ENCODE measurements at regions not wholly inside any gene's neighbourhood (a gene's known extent, or its start where the extent isn't known, plus 50 kb on each side); places are given as distances from the start of the nearest gene placed in this dataset.

DNA sequence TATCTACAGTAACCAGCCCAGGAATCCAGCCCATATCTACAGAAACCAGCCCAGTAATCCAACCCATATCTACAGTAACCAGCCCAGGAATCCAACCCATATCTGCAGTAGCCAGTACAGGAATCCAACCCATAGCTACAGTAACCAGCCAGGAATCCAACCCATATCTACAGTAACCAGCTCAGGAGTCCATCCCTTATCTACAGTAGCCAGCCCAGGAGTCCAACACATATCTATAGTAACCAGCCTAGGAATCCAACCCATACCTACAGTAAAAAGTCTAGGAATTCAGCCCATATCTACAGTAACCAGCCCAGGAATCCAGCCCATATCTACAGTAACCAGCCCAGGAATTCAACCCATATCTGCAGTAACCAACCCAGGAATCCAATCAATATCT, 445.0 kb upstream of the BOD1L1 start (continued):
- TF ChIP-seq CHD7 (IDR thresholded peaks at IDR 0.05; ENCODE audit: insufficient replicate concordance, low read length) = no peak

Data from H1 (cell line).